Pancreas (tissue), 10 donors: ENCODE measurements at regions not wholly inside any gene's neighbourhood (a gene's known extent, or its start where the extent isn't known, plus 50 kb on each side); places are given as distances from the start of the nearest gene placed in this dataset.
A peak's percentile ranks its signal among the peaks of the same experiment; 100 is the strongest.

Experiments used
- ATAC-seq, 4 donors: fragments of 200-7000 bp; cut with Tn5 transposase; one replicate each; pipeline versions ENCODE4 v1.8.0 to v1.9.1; 2020; ENCODE audit warnings: mild to moderate bottlenecking in 4 of 4, moderate library complexity in 4 of 4
- DNase-seq, 6 donors: peaks; one replicate each; pipeline ENCODE4 v3.0.0-alpha.2; 2020
- FAIRE-seq: peaks from 2 replicates; lab custom pipeline; 2012; peaks lifted over from hg19 to GRCh38; lab: Jason Lieb, UNC
- H3K27ac ChIP-seq, 4 donors: fragments of 200-600 bp; sonication (generic); 1 replicate in 3 of 4; 2 replicates in 1 of 4; pipeline versions ENCODE4 v1.5.0 to v1.8.0; 2020
- H3K27me3 ChIP-seq, 4 donors: fragments of 200-600 bp; one replicate each; pipeline ENCODE4 v1.8.0; 2021
- H3K36me3 ChIP-seq, 3 donors: fragments of 200-600 bp; sonication (generic) in 1 of 3; one replicate each; pipeline versions ENCODE4 v1.5.0 to v1.8.0; 2020 to 2021
- H3K4me1 ChIP-seq, 3 donors: fragments of 200-600 bp; one replicate each; pipeline ENCODE4 v1.8.0; 2021
- H3K4me3 ChIP-seq, 4 donors: fragments of 200-600 bp; sonication (generic) in 2 of 4; one replicate each; pipeline versions ENCODE4 v1.5.0 to v1.8.0; 2020 to 2021
- H3K9me3 ChIP-seq, 4 donors: fragments of 200-600 bp; one replicate each; pipeline ENCODE4 v1.8.0; 2021
- WGBS, 2 donors: extraction: QIAGEN DNeasy Blood & Tissue Kit; methylation state at CpG; one replicate each; pipeline ENCODE4 v1.1.7; 2013; 5-methylcytosine and 5-hydroxymethylcytosine counted together
- intact Hi-C, 3 donors: fragments of 100-400 bp; cut with DNase I; formaldehyde crosslinking; loops; one replicate each; pipeline versions ENCODE4 v1.11.1 to v1.14.2; 2022
- TF ChIP-seq, protein P1 (sequence below), 4 donors: fragments of 200-600 bp; sonication (generic) in 3 of 4; IDR thresholded peaks; one replicate each; pipeline versions ENCODE4 v1.5.0 to v1.8.0; 2021; ENCODE audit warnings: antibody characterized with exemption in 4 of 4
- donor health status: healthy with polysubstance abuse.
- donor health status: DM: no; HTN: no; CAD: no; lungs with moderate emphysema.
- donor health status: DM: no; HTN: no; CAD: no.
- donor health status: control.
- donor health status: control.
- donor health status: Bipolar disorder and iron deficiency.
- donor health status: DM: yes; HTN: yes; CAD: no.
- donor health status: DM: no; HTN: no; CAD: no.
- donor health status: DM: no; HTN: no; CAD: no.
- donor health status: DM: yes; HTN: yes; CAD: no.

DNA sequence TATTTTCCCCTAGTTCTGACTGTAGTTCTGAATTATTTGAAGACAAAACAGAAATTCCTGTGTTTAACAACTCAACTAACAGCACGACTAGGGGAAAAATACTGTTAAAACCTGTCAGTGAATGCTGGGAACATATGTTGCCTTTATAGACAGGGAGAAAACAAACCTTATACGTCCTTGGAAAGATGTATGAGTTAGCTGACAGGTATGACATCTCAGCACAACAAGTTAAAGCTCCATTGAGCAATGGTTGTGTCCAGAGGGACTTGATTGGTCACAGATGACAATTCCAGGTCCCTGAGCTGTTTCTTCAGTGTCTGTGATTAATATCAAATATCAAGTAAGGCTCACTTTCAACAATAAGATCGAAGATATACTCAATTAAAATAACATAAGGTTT lies 58.2 kb upstream of the DDIT4L start:
- Histone ChIP-seq H3K9me3 (no peaks in the 10 kb centered on the region), H3K4me1 (no peaks in the 10 kb centered on the region), H3K36me3 (no peaks in the 10 kb centered on the region), H3K4me3 (no peak overlapping the region), H3K27ac (no peak overlapping the region), H3K27me3 (no peaks in the 10 kb centered on the region)
- 32 to 35% methylated on average over 3 of the region's 3 CpGs for WGBS, 2 donors
- DNase-seq (no peak), ATAC-seq (no peak), FAIRE-seq (no peak)
- intact Hi-C loops: no loop called here
- TF ChIP-seq, protein P1, sequence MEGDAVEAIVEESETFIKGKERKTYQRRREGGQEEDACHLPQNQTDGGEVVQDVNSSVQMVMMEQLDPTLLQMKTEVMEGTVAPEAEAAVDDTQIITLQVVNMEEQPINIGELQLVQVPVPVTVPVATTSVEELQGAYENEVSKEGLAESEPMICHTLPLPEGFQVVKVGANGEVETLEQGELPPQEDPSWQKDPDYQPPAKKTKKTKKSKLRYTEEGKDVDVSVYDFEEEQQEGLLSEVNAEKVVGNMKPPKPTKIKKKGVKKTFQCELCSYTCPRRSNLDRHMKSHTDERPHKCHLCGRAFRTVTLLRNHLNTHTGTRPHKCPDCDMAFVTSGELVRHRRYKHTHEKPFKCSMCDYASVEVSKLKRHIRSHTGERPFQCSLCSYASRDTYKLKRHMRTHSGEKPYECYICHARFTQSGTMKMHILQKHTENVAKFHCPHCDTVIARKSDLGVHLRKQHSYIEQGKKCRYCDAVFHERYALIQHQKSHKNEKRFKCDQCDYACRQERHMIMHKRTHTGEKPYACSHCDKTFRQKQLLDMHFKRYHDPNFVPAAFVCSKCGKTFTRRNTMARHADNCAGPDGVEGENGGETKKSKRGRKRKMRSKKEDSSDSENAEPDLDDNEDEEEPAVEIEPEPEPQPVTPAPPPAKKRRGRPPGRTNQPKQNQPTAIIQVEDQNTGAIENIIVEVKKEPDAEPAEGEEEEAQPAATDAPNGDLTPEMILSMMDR (IDR thresholded peaks at IDR 0.05): no peak

DNA sequence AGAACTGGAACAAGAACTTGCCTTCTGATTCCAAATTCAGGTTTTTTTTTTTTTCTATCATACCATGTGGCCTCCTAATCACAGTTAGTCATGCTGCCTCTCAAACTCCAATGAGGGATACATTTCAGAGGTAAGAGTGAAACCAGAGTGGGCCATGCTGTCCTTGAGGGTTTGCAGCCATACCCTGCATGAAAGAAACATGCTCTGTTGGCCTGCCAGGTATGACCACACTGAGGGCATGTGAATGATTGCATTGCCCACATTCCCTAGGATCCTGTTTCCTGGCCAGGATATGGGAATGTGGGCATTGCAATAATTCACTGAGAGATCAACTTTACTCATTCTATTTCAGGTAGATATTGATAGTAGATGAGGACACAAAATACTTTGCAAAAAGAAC lies 56.4 kb upstream of the DDIT4L start:
- ATAC-seq: peak in 1 of 4 donors; percentile 54
- no peak for FAIRE-seq

DNA sequence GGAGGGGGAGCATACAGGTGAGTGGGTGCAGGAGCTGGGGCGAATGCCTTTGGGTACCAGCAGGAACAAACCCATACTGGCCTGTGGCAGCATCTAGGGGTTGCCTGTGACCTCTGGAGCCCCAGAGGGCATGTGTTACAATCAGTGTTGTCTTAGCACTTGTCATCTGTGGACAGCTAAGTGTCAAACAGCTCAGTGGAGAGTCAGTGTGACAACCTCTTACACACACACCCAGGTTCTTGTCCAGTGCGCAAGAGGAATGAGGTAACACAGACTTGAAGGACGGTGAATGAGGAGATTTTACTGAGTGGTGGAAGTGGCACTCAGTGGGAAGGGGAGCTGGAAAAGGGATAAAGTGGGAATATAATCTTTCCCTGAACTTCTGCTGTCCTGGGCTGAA lies 54.1 kb upstream of the DDIT4L start:
- 58 to 72% methylated on average over 3 of the region's 3 CpGs for WGBS, 2 donors
- H3K27ac ChIP-seq: no peak overlapping the region
- TF ChIP-seq, protein P1 (IDR thresholded peaks at IDR 0.05): no peak
- no peak overlapping the region for H3K4me3 ChIP-seq
- no peaks in the 10 kb centered on the region for H3K36me3 ChIP-seq
- intact Hi-C loops: no loop called here
- no peaks in the 10 kb centered on the region for H3K9me3 ChIP-seq
- no peaks in the 10 kb centered on the region for H3K27me3 ChIP-seq
- H3K4me1 ChIP-seq: no peaks in the 10 kb centered on the region
- ATAC-seq (no peak), DNase-seq (no peak), FAIRE-seq (no peak)

More for the DNA sequence above, 56.4 kb upstream of the DDIT4L start:
- intact Hi-C loops: no loop called here
- H3K27ac ChIP-seq: no peak overlapping the region
- TF ChIP-seq, protein P1 (IDR thresholded peaks at IDR 0.05): no peak
- H3K36me3 ChIP-seq: no peaks in the 10 kb centered on the region
- H3K4me1 ChIP-seq: no peaks in the 10 kb centered on the region
- no peaks in the 10 kb centered on the region for H3K27me3 ChIP-seq
- DNase-seq: no peak
- H3K9me3 ChIP-seq: no peaks in the 10 kb centered on the region
- H3K4me3 ChIP-seq: no peak overlapping the region
